OCI-LY7 (cell line): ENCODE measurements at regions not wholly inside any gene's neighbourhood (a gene's known extent, or its start where the extent isn't known, plus 50 kb on each side); places are given as distances from the start of the nearest gene placed in this dataset.

Experiments
- CTCF ChIP-seq: fragments of 200-600 bp; sonication (generic); conservative IDR thresholded peaks from 2 replicates; pipeline ENCODE4 v1.5.1; 2014; ENCODE audit warnings: mild to moderate bottlenecking, antibody characterized with exemption, low read length, moderate library complexity, mixed read lengths
- EZH2phosphoT487 ChIP-seq: fragments of 200-600 bp; sonication (generic); IDR thresholded peaks from 2 replicates; pipeline ENCODE4 v1.6.1; 2018; ENCODE audit warnings: low read depth, borderline replicate concordance, mild to moderate bottlenecking, mixed run types, antibody characterized with exemption, low read length, moderate library complexity, mixed read lengths

GRCh38 chr2:76193089-76193488, 482.4 kb upstream of the GCFC2 start:
- TF ChIP-seq CTCF = no peak
- no peak for TF ChIP-seq EZH2phosphoT487
